ENCODE measurements at regions not wholly inside any gene's neighbourhood (a gene's known extent, or its start where the extent isn't known, plus 50 kb on each side); places are given as distances from the start of the nearest gene placed in this dataset.

GRCh38 chr9:116060631-116061030, 93.0 kb upstream of the PAPPA start:
- peaks cover 5% of the 10 kb centered on the region for H3K9me3 Mint-ChIP-seq
- no peaks in the 10 kb centered on the region for H3K4me1 Mint-ChIP-seq
- no peaks in the 10 kb centered on the region for H3K27me3 Mint-ChIP-seq
- no peak overlapping the region for H3K4me3 Mint-ChIP-seq
- no peak overlapping the region for H3K27ac Mint-ChIP-seq
- ATAC-seq, result no peak
- H3K36me3 Mint-ChIP-seq (ENCODE audit: low read depth), result no peaks in the 10 kb centered on the region
- no peak for DNase-seq

GRCh38 chr9:116061546-116062205, 91.9 kb upstream of the PAPPA start:
- H3K4me1 Mint-ChIP-seq, result no peaks in the 10 kb centered on the region
- DNase-seq (no peak), ATAC-seq (no peak)
- no peak overlapping the region for H3K27ac Mint-ChIP-seq
- no peaks in the 10 kb centered on the region for H3K27me3 Mint-ChIP-seq
- peaks cover 6% of the 10 kb centered on the region for H3K9me3 Mint-ChIP-seq
- H3K36me3 Mint-ChIP-seq (ENCODE audit: low read depth), result no peaks in the 10 kb centered on the region
- no peak overlapping the region for H3K4me3 Mint-ChIP-seq

- Mint-ChIP-seq H3K27ac (no peak overlapping the region), H3K9me3 (peaks cover 11% of the 10 kb centered on the region), H3K4me1 (no peaks in the 10 kb centered on the region), H3K4me3 (no peak overlapping the region), H3K27me3 (no peaks in the 10 kb centered on the region), H3K36me3 (ENCODE audit: low read depth) (no peaks in the 10 kb centered on the region)
- DNase-seq (no peak), ATAC-seq (no peak)
These were observed 91.4 kb upstream of the PAPPA start for GRCh38 chr9:116062206-116062550.

- Mint-ChIP-seq H3K27ac (no peak overlapping the region), H3K4me1 (no peaks in the 10 kb centered on the region), H3K4me3 (no peak overlapping the region), H3K36me3 (ENCODE audit: low read depth) (no peaks in the 10 kb centered on the region), H3K27me3 (no peaks in the 10 kb centered on the region), H3K9me3 (peaks cover 11% of the 10 kb centered on the region)
- ATAC-seq, result no peak
- DNase-seq, result no peak
These were observed 88.6 kb upstream of the PAPPA start for GRCh38 chr9:116064970-116065369.

- Mint-ChIP-seq H3K27ac (no peak overlapping the region), H3K27me3 (no peaks in the 10 kb centered on the region), H3K4me1 (no peaks in the 10 kb centered on the region), H3K4me3 (no peak overlapping the region), H3K36me3 (ENCODE audit: low read depth) (no peaks in the 10 kb centered on the region), H3K9me3 (peaks cover 6% of the 10 kb centered on the region)
- DNase-seq (no peak), ATAC-seq (no peak)
These were observed 87.4 kb upstream of the PAPPA start for GRCh38 chr9:116066221-116066620.

GRCh38 chr9:116067566-116067965, 86.0 kb upstream of the PAPPA start:
- ATAC-seq, result no peak
- Mint-ChIP-seq H3K27ac (no peak overlapping the region), H3K27me3 (no peaks in the 10 kb centered on the region), H3K36me3 (ENCODE audit: low read depth) (no peaks in the 10 kb centered on the region), H3K4me3 (no peak overlapping the region), H3K4me1 (no peaks in the 10 kb centered on the region), H3K9me3 (peaks cover 6% of the 10 kb centered on the region)
- DNase-seq, result no peak

GRCh38 chr9:116070256-116070914, 83.2 kb upstream of the PAPPA start:
- Mint-ChIP-seq H3K4me1 (no peaks in the 10 kb centered on the region), H3K9me3 (peaks cover 13% of the 10 kb centered on the region), H3K36me3 (ENCODE audit: low read depth) (no peaks in the 10 kb centered on the region), H3K4me3 (no peak overlapping the region), H3K27me3 (no peaks in the 10 kb centered on the region), H3K27ac (no peak overlapping the region)
- ATAC-seq (no peak), DNase-seq (no peak)

GRCh38 chr9:116072046-116072445, 81.5 kb upstream of the PAPPA start:
- Mint-ChIP-seq H3K4me1 (no peaks in the 10 kb centered on the region), H3K4me3 (no peak overlapping the region), H3K9me3 (peaks cover 8% of the 10 kb centered on the region), H3K27ac (no peak overlapping the region), H3K27me3 (no peaks in the 10 kb centered on the region), H3K36me3 (ENCODE audit: low read depth) (no peaks in the 10 kb centered on the region)
- no peak for ATAC-seq
- no peak for DNase-seq

GRCh38 chr9:116073826-116074225, 79.8 kb upstream of the PAPPA start:
- Mint-ChIP-seq H3K9me3 (peaks cover 7% of the 10 kb centered on the region), H3K27ac (no peak overlapping the region), H3K4me3 (no peak overlapping the region), H3K36me3 (ENCODE audit: low read depth) (no peaks in the 10 kb centered on the region), H3K27me3 (no peaks in the 10 kb centered on the region), H3K4me1 (no peaks in the 10 kb centered on the region)
- ATAC-seq (no peak), DNase-seq (no peak)

GRCh38 chr9:116074658-116075057, 78.9 kb upstream of the PAPPA start:
- H3K4me1 Mint-ChIP-seq, result no peaks in the 10 kb centered on the region
- H3K27me3 Mint-ChIP-seq, result no peaks in the 10 kb centered on the region
- H3K4me3 Mint-ChIP-seq, result no peak overlapping the region

GRCh38 chr9:116075191-116075590, 78.4 kb upstream of the PAPPA start:
- H3K4me1 Mint-ChIP-seq, result no peaks in the 10 kb centered on the region
- no peaks in the 10 kb centered on the region for H3K27me3 Mint-ChIP-seq
- peaks cover 7% of the 10 kb centered on the region for H3K9me3 Mint-ChIP-seq
- DNase-seq (no peak), ATAC-seq (no peak)
- no peak overlapping the region for H3K4me3 Mint-ChIP-seq
- H3K36me3 Mint-ChIP-seq (ENCODE audit: low read depth), result no peaks in the 10 kb centered on the region
- H3K27ac Mint-ChIP-seq, result no peak overlapping the region

More at GRCh38 chr9:116074658-116075057, 78.9 kb upstream of the PAPPA start:
- Mint-ChIP-seq H3K27ac (no peak overlapping the region), H3K9me3 (peaks cover 7% of the 10 kb centered on the region), H3K36me3 (ENCODE audit: low read depth) (no peaks in the 10 kb centered on the region)
- DNase-seq, result no peak
- ATAC-seq, result no peak

- H3K27me3 Mint-ChIP-seq, result no peaks in the 10 kb centered on the region
- H3K4me1 Mint-ChIP-seq, result no peaks in the 10 kb centered on the region
- no peaks in the 10 kb centered on the region for H3K36me3 Mint-ChIP-seq (ENCODE audit: low read depth)
- H3K27ac Mint-ChIP-seq, result no peak overlapping the region
- no peak for DNase-seq
- H3K9me3 Mint-ChIP-seq, result no peaks in the 10 kb centered on the region
- no peak for ATAC-seq
- no peak overlapping the region for H3K4me3 Mint-ChIP-seq
These were observed 75.0 kb upstream of the PAPPA start for GRCh38 chr9:116078640-116079039.

- no peak for DNase-seq
- Mint-ChIP-seq H3K27ac (no peak overlapping the region), H3K27me3 (no peaks in the 10 kb centered on the region), H3K36me3 (ENCODE audit: low read depth) (no peaks in the 10 kb centered on the region), H3K4me3 (no peak overlapping the region), H3K4me1 (no peaks in the 10 kb centered on the region), H3K9me3 (no peaks in the 10 kb centered on the region)
- ATAC-seq, result no peak
These were observed 73.0 kb upstream of the PAPPA start for GRCh38 chr9:116080561-116080960.

GRCh38 chr9:116081435-116082115, 72.0 kb upstream of the PAPPA start:
- ATAC-seq, result no peak
- Mint-ChIP-seq H3K4me3 (no peak overlapping the region), H3K27ac (no peak overlapping the region), H3K4me1 (no peaks in the 10 kb centered on the region), H3K27me3 (no peaks in the 10 kb centered on the region), H3K9me3 (no peaks in the 10 kb centered on the region), H3K36me3 (ENCODE audit: low read depth) (no peaks in the 10 kb centered on the region)
- no peak for DNase-seq

- H3K27me3 Mint-ChIP-seq, result no peaks in the 10 kb centered on the region
- H3K27ac Mint-ChIP-seq, result no peak overlapping the region
- no peak for ATAC-seq
These were observed 69.8 kb upstream of the PAPPA start for GRCh38 chr9:116083837-116084236.

More at GRCh38 chr9:116083837-116084236, 69.8 kb upstream of the PAPPA start:
- Mint-ChIP-seq H3K9me3 (no peaks in the 10 kb centered on the region), H3K4me1 (no peaks in the 10 kb centered on the region), H3K4me3 (no peak overlapping the region), H3K36me3 (ENCODE audit: low read depth) (no peaks in the 10 kb centered on the region)
- DNase-seq, result no peak
